ENCODE measurements at regions not wholly inside any gene's neighbourhood (a gene's known extent, or its start where the extent isn't known, plus 50 kb on each side); places are given as distances from the start of the nearest gene placed in this dataset.

GRCh38 chr7:26949319-26949718 is 84.9 kb upstream of the SKAP2 start:
- no peak for TF ChIP-seq CTCF (IDR thresholded peaks at IDR 0.05; ENCODE audit: low read depth, low read length)
- no peak for TF ChIP-seq EZH2phosphoT487 (IDR thresholded peaks at IDR 0.05; ENCODE audit: low read depth)
- no peak overlapping the region for H3K9ac ChIP-seq (ENCODE audit: low read length)

DNA sequence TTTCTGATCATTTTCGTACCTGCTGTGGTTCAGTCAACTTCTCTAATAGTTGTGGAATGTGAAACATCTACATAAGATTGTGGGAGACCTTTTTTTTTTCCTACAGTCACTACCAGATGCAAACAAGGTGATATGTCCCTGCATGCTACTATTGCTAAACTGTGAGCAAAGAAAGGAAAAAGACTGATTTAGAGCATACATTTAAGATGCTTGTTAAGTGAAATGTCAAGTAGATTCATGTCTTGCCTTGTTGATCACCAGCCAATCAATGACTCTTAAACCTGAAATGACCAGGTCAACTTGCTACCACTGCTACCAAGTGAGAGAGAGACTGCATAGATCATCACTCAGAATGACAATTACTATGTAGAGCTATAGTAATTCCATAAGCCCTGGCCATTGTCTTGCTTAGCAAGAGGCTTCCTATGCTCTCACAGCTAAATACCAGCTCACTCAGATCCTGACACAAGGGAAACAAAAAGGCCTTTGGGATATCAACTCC is 84.3 kb upstream of the SKAP2 start:
- Histone ChIP-seq H3K27ac (ENCODE audit: low read length) (no peak overlapping the region), H3K4me1 (ENCODE audit: low read length) (no peaks in the 10 kb centered on the region), H3K27me3 (ENCODE audit: low read depth, low read length) (no peaks in the 10 kb centered on the region), H2AFZ (ENCODE audit: low read depth, low read length) (no peak overlapping the region), H3K9ac (ENCODE audit: low read length) (no peak overlapping the region), H3K9me3 (ENCODE audit: insufficient read depth, low read length) (no peaks in the 10 kb centered on the region), H3K36me3 (replicated peaks; ENCODE audit: low read depth, low read length) (no peaks in the 10 kb centered on the region), H3K4me3 (ENCODE audit: low read length) (no peak overlapping the region), H3K4me2 (ENCODE audit: low read length) (no peak overlapping the region), H4K20me1 (ENCODE audit: insufficient read depth, low read length) (no peaks in the 10 kb centered on the region), H3K79me2 (ENCODE audit: low read length) (no peaks in the 10 kb centered on the region)
- no peak for TF ChIP-seq CTCF (IDR thresholded peaks at IDR 0.05; ENCODE audit: low read depth, low read length)
- TF ChIP-seq EZH2phosphoT487 (IDR thresholded peaks at IDR 0.05; ENCODE audit: low read depth): no peak

More at GRCh38 chr7:26949319-26949718, 84.9 kb upstream of the SKAP2 start:
- H3K4me3 ChIP-seq (ENCODE audit: low read length): no peak overlapping the region
- H3K4me2 ChIP-seq (ENCODE audit: low read length): no peak overlapping the region
- H2AFZ ChIP-seq (ENCODE audit: low read depth, low read length): no peak overlapping the region
- no peaks in the 10 kb centered on the region for H3K36me3 ChIP-seq (replicated peaks; ENCODE audit: low read depth, low read length)
- H3K27me3 ChIP-seq (ENCODE audit: low read depth, low read length): no peaks in the 10 kb centered on the region
- H3K4me1 ChIP-seq (ENCODE audit: low read length): no peaks in the 10 kb centered on the region
- H3K27ac ChIP-seq (ENCODE audit: low read length): no peak overlapping the region
- no peaks in the 10 kb centered on the region for H3K9me3 ChIP-seq (ENCODE audit: insufficient read depth, low read length)
- no peaks in the 10 kb centered on the region for H4K20me1 ChIP-seq (ENCODE audit: insufficient read depth, low read length)
- no peaks in the 10 kb centered on the region for H3K79me2 ChIP-seq (ENCODE audit: low read length)

DNA sequence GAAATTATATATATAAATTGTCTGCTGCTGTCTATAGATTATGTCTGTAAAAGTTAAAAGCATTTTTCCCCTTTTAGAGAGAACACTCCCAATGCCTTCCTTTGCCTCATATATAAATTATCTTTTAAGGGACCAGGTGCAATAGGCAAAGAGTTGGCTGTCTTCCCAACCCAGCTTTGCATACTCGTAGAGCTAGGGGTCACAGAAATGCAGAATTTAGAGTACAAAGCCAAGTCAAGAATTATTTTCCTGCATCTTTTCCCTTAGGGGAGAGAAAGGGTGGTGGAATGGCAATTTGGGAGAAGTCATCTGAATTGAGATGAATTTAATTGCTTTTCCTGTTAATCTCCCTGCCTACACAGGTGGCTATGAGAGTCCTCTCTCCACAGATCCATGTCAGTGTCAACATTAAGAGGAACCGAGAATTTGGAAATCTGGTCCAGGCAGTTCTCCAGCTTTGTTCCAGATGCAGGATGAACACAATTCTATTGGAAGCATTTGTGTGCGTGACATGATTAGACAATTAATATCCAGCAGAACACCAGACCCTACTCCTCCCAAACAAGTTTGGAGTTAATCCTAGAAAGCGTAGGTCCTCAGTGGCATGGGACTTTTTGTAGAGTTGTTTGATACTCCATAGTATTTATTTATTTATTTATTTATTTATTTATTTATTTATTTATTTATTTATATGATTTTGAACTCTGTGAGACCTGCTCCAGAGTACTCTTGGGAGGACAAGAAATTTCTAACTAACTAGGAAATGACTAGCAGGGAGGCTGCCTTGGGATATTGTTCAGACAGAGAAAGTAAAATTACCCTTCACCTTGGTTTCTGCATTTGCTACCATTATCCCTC is 80.3 kb upstream of the SKAP2 start:
- Histone ChIP-seq H3K4me1 (ENCODE audit: low read length) (no peaks in the 10 kb centered on the region), H2AFZ (ENCODE audit: low read depth, low read length) (no peak overlapping the region), H3K27ac (ENCODE audit: low read length) (no peak overlapping the region), H4K20me1 (ENCODE audit: insufficient read depth, low read length) (no peaks in the 10 kb centered on the region), H3K9me3 (ENCODE audit: insufficient read depth, low read length) (no peaks in the 10 kb centered on the region), H3K27me3 (ENCODE audit: low read depth, low read length) (no peaks in the 10 kb centered on the region), H3K79me2 (ENCODE audit: low read length) (no peaks in the 10 kb centered on the region), H3K9ac (ENCODE audit: low read length) (no peak overlapping the region), H3K4me2 (ENCODE audit: low read length) (no peak overlapping the region), H3K4me3 (ENCODE audit: low read length) (no peak overlapping the region), H3K36me3 (replicated peaks; ENCODE audit: low read depth, low read length) (no peaks in the 10 kb centered on the region)
- TF ChIP-seq EZH2phosphoT487 (IDR thresholded peaks at IDR 0.05; ENCODE audit: low read depth): no peak
- no peak for TF ChIP-seq CTCF (IDR thresholded peaks at IDR 0.05; ENCODE audit: low read depth, low read length)

DNA sequence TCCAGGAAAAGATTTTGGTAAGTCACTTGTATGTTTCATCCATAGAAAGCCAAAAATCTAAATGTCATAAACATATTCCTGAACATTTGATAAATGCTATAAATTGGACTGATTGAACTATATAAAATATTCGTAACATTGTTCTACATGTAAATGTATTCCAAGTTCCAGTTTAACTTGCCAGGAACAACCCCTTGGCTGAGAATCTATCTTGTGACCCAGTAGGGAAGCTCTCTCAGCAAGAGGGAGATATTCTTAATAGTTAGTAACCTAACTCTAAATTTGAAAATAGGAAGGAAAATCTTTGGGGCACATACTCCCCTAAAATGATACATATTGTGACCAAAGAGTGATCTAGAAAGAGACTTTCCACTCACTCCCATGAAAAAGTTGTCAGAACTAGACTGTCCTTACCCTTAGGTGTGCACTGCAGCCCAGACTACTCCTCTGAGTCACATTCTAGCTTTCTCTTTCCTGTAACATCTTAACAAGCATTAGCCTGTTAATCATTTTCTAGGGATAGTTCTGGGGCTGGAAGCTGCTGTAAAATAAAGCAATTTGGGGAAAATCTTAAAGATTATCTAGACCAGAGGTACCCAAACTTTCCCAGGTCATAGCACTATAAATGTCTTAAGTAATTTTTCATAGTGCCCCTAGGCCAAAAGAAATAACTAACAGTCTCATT is 73.7 kb upstream of the SKAP2 start:
- Histone ChIP-seq H3K79me2 (ENCODE audit: low read length) (no peaks in the 10 kb centered on the region), H2AFZ (ENCODE audit: low read depth, low read length) (no peak overlapping the region), H3K4me3 (ENCODE audit: low read length) (no peak overlapping the region), H3K4me1 (ENCODE audit: low read length) (no peaks in the 10 kb centered on the region), H4K20me1 (ENCODE audit: insufficient read depth, low read length) (no peaks in the 10 kb centered on the region), H3K27me3 (ENCODE audit: low read depth, low read length) (no peaks in the 10 kb centered on the region), H3K9me3 (ENCODE audit: insufficient read depth, low read length) (no peaks in the 10 kb centered on the region), H3K4me2 (ENCODE audit: low read length) (no peak overlapping the region), H3K27ac (ENCODE audit: low read length) (no peak overlapping the region), H3K9ac (ENCODE audit: low read length) (no peak overlapping the region), H3K36me3 (replicated peaks; ENCODE audit: low read depth, low read length) (no peaks in the 10 kb centered on the region)
- TF ChIP-seq EZH2phosphoT487 (IDR thresholded peaks at IDR 0.05; ENCODE audit: low read depth): no peak
- no peak for TF ChIP-seq CTCF (IDR thresholded peaks at IDR 0.05; ENCODE audit: low read depth, low read length)

Measured in OCI-LY3 (cell line).